HFFc6 (cell line): ENCODE measurements at regions not wholly inside any gene's neighbourhood (a gene's known extent, or its start where the extent isn't known, plus 50 kb on each side); places are given as distances from the start of the nearest gene placed in this dataset.
A peak's percentile ranks its signal among the peaks of the same experiment; 100 is the strongest.
"Not testable (repeated sequence)": the region's sequence is repeated elsewhere in the genome, so short reads cannot be mapped to it uniquely, and the experiment has no call there.

Source experiments
- DNase-seq: peaks from one replicate; pipeline ENCODE4 v3.0.0-alpha.2; 2018
- H3K27ac Mint-ChIP-seq: 2 replicates; pipeline ENCODE4 v1.8.0; 2020; ENCODE audit warnings: mild to moderate bottlenecking, mixed read lengths
- H3K27me3 Mint-ChIP-seq: 2 replicates; pipeline ENCODE4 v1.8.0; 2021; ENCODE audit warnings: mild to moderate bottlenecking, moderate library complexity, mixed read lengths; ENCODE audit not compliant: insufficient read depth
- H3K36me3 Mint-ChIP-seq: 2 replicates; pipeline ENCODE4 v1.8.0; 2021; ENCODE audit warnings: low read depth, mixed read lengths
- H3K4me1 Mint-ChIP-seq: 2 replicates; pipeline ENCODE4 v1.8.0; 2020; ENCODE audit warnings: low read depth, mixed read lengths
- H3K4me3 Mint-ChIP-seq: 2 replicates; pipeline ENCODE4 v1.8.0; 2020; ENCODE audit warnings: mild to moderate bottlenecking, moderate library complexity, mixed read lengths
- H3K9me3 Mint-ChIP-seq: 2 replicates; pipeline ENCODE4 v1.8.0; 2020; ENCODE audit warnings: mild to moderate bottlenecking, mixed read lengths
- TF ChIP-seq, protein P1 (sequence below): fragments of 200-600 bp; sonication (generic); IDR thresholded peaks from 2 replicates; pipeline ENCODE4 v1.5.0; 2021; ENCODE audit warnings: antibody characterized with exemption, mild to moderate bottlenecking

DNA sequence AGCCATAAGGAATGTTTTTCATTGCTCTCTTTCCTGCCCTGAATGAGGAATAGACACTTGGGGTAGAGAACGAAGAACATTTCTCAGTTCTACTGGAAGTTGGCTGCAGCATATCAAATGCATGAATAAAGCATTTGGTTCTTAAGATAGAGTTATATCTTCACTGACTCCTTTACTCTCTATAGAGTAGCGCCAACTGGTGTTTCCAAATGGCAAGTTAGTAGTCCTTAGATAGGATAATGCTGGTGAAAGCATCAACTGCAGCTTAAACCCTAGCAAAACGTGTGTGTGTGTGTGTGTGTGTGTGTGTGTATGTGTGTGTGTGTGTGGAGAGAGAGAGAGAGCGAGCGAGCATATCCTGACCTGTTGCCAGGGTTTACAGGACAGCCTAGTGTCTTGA, 62.2 kb upstream of the FRMPD4 start:
- no peak overlapping the region for H3K4me3 Mint-ChIP-seq
- DNase-seq = peak; percentile 0
- TF ChIP-seq, protein P1, sequence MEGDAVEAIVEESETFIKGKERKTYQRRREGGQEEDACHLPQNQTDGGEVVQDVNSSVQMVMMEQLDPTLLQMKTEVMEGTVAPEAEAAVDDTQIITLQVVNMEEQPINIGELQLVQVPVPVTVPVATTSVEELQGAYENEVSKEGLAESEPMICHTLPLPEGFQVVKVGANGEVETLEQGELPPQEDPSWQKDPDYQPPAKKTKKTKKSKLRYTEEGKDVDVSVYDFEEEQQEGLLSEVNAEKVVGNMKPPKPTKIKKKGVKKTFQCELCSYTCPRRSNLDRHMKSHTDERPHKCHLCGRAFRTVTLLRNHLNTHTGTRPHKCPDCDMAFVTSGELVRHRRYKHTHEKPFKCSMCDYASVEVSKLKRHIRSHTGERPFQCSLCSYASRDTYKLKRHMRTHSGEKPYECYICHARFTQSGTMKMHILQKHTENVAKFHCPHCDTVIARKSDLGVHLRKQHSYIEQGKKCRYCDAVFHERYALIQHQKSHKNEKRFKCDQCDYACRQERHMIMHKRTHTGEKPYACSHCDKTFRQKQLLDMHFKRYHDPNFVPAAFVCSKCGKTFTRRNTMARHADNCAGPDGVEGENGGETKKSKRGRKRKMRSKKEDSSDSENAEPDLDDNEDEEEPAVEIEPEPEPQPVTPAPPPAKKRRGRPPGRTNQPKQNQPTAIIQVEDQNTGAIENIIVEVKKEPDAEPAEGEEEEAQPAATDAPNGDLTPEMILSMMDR = no peak
- H3K4me1 Mint-ChIP-seq = peaks cover 16% of the 10 kb centered on the region; the same call in 1 of the 2 replicates
- no peaks in the 10 kb centered on the region for H3K36me3 Mint-ChIP-seq
- H3K27ac Mint-ChIP-seq = no peak overlapping the region
- peaks cover 8% of the 10 kb centered on the region for H3K27me3 Mint-ChIP-seq
- no peaks in the 10 kb centered on the region for H3K9me3 Mint-ChIP-seq

DNA sequence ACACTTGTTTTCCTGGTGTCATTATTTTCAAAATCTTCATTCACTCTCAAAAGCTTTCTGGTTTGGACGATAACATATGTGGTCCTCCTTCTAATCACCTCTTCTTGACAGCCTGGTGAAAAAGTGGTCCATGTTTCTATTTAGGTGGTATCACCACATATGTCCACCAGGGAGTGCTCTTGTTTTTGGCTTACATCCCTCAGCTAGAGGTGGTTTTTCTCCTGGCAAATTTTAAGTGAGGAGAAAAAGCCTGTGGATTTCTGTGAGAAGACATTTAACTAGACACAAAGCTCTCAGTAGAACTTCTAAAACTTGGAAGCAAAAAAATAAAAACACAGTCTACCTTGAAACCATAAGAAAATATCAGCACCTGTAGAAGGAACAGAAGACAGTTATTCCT, 58.0 kb upstream of the FRMPD4 start:
- DNase-seq = peak; percentile 32
- H3K27ac Mint-ChIP-seq = no peak overlapping the region

DNA sequence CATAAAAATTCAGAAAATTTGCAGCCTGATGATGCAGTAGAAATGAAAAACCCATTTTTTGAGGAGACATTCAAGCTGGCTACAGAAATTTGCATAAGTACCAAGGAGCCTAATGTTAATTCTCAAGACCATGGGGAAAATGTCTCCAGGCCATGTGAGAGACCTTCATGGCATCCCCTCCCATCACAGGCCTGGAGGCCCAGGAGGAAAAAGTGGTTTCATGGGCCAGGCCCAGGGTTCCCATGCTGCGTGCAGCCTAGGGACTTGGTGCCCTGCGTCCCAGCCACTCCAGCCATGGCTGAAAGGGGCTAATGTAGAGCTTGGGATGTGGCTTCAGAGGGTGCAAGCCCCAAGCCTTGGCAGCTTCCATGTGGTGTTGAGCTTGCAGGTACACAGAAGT, 55.3 kb upstream of the FRMPD4 start:
- H3K4me1 Mint-ChIP-seq = peaks cover 16% of the 10 kb centered on the region; the same call in 1 of the 2 replicates
- H3K27ac Mint-ChIP-seq, H3K9me3 Mint-ChIP-seq, H3K4me3 Mint-ChIP-seq, DNase-seq, H3K36me3 Mint-ChIP-seq, H3K27me3 Mint-ChIP-seq: not testable (repeated sequence)

More for the DNA sequence above, 58.0 kb upstream of the FRMPD4 start:
- Mint-ChIP-seq H3K4me1 (peaks cover 16% of the 10 kb centered on the region; the same call in 1 of the 2 replicates), H3K27me3 (peaks cover 3% of the 10 kb centered on the region), H3K36me3 (peaks cover 4% of the 10 kb centered on the region; the same call in 1 of the 2 replicates), H3K4me3 (no peak overlapping the region), H3K9me3 (peaks cover 9% of the 10 kb centered on the region)
- TF ChIP-seq, protein P1 = peak; percentile 80
